ENCODE measurements at regions not wholly inside any gene's neighbourhood (a gene's known extent, or its start where the extent isn't known, plus 50 kb on each side); places are given as distances from the start of the nearest gene placed in this dataset.
A peak's percentile ranks its signal among the peaks of the same experiment; 100 is the strongest.

GRCh38 chr2:204033611-204034495 lies 97.3 kb downstream of the ICOS start:
- DNase-seq, result no peak
- H3K27me3 Mint-ChIP-seq, result no peaks in the 10 kb centered on the region
- no peak overlapping the region for H3K27ac Mint-ChIP-seq
- no peaks in the 10 kb centered on the region for H3K4me1 Mint-ChIP-seq
- peaks cover 0 to 4% of the 10 kb centered on the region in 2 donors for H3K9me3 Mint-ChIP-seq
- no peak for ATAC-seq
- no peak overlapping the region for H3K4me3 Mint-ChIP-seq

DNA sequence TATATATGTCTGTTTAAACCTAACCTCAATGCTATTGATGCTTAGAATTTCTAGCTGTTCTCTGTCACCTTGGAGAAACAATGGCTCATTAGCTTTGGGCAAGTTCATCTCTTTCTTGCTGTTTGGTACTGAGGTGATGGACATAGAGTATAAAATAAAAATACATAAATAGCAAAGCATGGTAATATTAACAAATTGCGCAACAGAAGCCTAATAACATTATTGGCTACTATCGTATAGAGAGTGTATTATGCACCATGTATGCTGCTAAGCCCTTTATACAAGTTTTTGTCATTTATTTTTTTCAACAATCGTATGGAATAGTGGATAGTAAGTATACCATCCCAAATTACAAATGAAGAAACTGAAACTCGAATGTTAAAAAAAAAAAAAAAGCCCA lies 100.1 kb downstream of the ICOS start:
- no peak overlapping the region for H3K4me3 Mint-ChIP-seq
- peaks cover 10% of the 10 kb centered on the region for H3K27me3 Mint-ChIP-seq
- H3K27ac Mint-ChIP-seq, result no peak overlapping the region
- H3K9me3 Mint-ChIP-seq, result peaks cover 0 to 4% of the 10 kb centered on the region in 2 donors
- no peaks in the 10 kb centered on the region for H3K4me1 Mint-ChIP-seq
- DNase-seq (no peak), ATAC-seq (no peak)

GRCh38 chr2:204037286-204037685 lies 100.7 kb downstream of the ICOS start:
- H3K27ac Mint-ChIP-seq, result no peak overlapping the region
- no peak for ATAC-seq
- DNase-seq, result no peak
- H3K4me1 Mint-ChIP-seq, result no peaks in the 10 kb centered on the region
- no peak overlapping the region for H3K4me3 Mint-ChIP-seq
- peaks cover 0 to 4% of the 10 kb centered on the region in 2 donors for H3K9me3 Mint-ChIP-seq
- peaks cover 10% of the 10 kb centered on the region for H3K27me3 Mint-ChIP-seq

DNA sequence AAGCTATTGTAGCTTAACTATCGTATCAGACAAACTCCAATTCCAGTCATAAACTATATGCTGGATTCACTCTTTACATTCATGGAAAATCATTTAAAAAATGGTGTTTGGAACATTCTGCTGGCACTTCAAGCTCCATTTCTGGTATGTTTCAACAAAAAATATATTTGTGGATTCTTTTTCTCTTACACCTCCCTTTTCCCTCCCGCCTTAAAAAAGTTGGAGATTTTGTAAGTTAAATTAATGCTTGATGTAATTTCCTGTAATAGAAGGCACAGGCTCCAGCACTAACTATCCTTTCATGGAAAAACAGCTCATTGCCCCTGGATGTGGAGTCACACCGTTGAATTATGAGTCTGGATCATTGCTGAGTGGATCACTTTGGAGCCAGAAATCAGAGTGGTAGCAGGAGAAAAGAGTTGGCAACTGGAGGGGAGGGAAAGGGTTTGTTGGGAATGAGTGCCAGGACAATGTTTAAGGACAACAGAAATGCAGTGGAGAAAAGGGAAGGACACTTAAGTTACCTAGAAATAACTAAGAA lies 102.8 kb downstream of the ICOS start:
- Mint-ChIP-seq H3K9me3 (peaks cover 0 to 4% of the 10 kb centered on the region in 2 donors), H3K27me3 (peaks cover 10% of the 10 kb centered on the region), H3K27ac (no peak overlapping the region), H3K4me3 (no peak overlapping the region), H3K4me1 (no peaks in the 10 kb centered on the region)
- DNase-seq (no peak), ATAC-seq (no peak)

DNA sequence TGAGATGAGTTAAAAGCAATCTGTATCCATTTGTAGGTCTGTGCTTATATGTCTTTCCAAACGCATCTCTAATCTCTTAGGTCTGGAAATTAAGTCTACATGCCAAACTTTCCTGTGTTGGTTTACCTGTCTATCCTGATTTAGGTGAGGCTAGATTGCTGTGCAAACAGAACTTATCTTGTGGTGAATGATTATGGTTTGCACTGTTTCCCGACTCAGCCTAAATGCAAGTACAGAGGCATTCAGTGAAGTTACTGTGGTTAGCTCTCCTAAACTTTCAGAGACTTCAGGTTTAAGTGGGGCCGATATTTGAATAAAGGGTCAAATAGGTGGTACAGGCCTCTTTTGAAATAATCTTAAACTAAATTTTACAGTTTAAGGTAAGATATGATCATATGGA lies 103.5 kb downstream of the ICOS start:
- Mint-ChIP-seq H3K27me3 (peaks cover 10% of the 10 kb centered on the region), H3K9me3 (peaks cover 0 to 4% of the 10 kb centered on the region in 2 donors), H3K27ac (no peak overlapping the region), H3K4me1 (peaks cover 5% of the 10 kb centered on the region), H3K4me3 (no peak overlapping the region)
- DNase-seq (no peak), ATAC-seq (no peak)

- peaks cover 10% of the 10 kb centered on the region for H3K27me3 Mint-ChIP-seq
These were observed 105.8 kb downstream of the ICOS start for GRCh38 chr2:204042401-204042800.

GRCh38 chr2:204046145-204046544 lies 109.6 kb downstream of the ICOS start:
- Mint-ChIP-seq H3K27me3 (peaks cover 7% of the 10 kb centered on the region), H3K27ac (no peak overlapping the region), H3K9me3 (peaks cover 6 to 10% of the 10 kb centered on the region in 2 donors), H3K4me3 (no peak overlapping the region), H3K4me1 (peaks cover 34% of the 10 kb centered on the region)
- ATAC-seq (no peak), DNase-seq (no peak)

More at GRCh38 chr2:204042401-204042800, 105.8 kb downstream of the ICOS start:
- ATAC-seq, result no peak
- H3K4me3 Mint-ChIP-seq, result no peak overlapping the region
- peaks cover 0 to 4% of the 10 kb centered on the region in 2 donors for H3K9me3 Mint-ChIP-seq
- no peak overlapping the region for H3K27ac Mint-ChIP-seq
- peaks cover 14% of the 10 kb centered on the region for H3K4me1 Mint-ChIP-seq
- DNase-seq, result no peak

DNA sequence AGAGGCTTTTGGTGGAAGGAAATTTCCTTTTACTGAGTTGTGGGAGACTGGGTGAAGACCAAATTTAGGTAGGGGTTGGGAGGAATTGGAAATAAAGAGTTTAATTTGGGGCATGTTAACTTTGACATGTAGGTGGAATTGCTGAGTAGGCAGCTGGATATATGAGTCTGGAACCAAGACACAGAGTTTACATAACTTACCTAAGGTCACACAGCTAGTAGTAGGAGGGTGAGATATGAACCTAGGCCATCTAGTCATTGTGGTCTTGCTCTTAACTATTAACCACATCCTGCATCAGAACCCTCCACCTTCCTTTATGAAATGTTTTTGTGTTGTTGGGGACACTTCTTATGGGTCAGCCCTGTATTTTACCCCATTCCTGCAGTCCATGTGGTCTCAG lies 113.1 kb downstream of the ICOS start:
- H3K9me3 Mint-ChIP-seq, result peaks cover 6% of the 10 kb centered on the region in 2 donors
- DNase-seq (no peak), ATAC-seq (peak; percentile 99)
- no peak overlapping the region for H3K27ac Mint-ChIP-seq
- H3K27me3 Mint-ChIP-seq, result peaks cover 20% of the 10 kb centered on the region
- H3K4me1 Mint-ChIP-seq, result peaks cover 32% of the 10 kb centered on the region
- peak overlapping the region in 1 of 2 donors; percentile 34 for H3K4me3 Mint-ChIP-seq

- Mint-ChIP-seq H3K4me1 (peaks cover 21% of the 10 kb centered on the region), H3K9me3 (peaks cover 6% of the 10 kb centered on the region in 2 donors), H3K27me3 (peaks cover 22% of the 10 kb centered on the region), H3K27ac (no peak overlapping the region), H3K4me3 (no peak overlapping the region)
- DNase-seq, result no peak
- no peak for ATAC-seq
These were observed 114.1 kb downstream of the ICOS start for GRCh38 chr2:204050681-204051080.

DNA sequence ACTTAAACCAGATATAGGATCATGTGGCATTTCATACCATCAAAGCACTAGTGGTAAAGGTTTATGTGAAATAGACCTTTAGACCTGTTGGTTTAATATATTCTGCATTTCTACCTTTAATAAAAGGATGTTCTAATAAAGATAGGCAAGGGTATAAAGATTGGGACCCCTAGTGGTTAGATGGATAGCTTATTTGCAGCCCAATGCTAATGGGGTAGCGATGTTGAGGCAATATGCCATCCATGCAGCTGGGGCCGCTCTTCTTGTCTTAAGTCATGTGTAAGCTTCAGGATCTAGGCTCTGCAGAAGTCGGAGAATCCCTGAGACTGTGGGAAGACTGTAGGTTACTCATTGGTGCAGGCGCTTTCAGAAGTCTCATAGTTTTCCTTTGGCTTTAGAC lies 114.9 kb downstream of the ICOS start:
- Mint-ChIP-seq H3K4me1 (peaks cover 20% of the 10 kb centered on the region), H3K4me3 (no peak overlapping the region), H3K27ac (no peak overlapping the region), H3K9me3 (peaks cover 6% of the 10 kb centered on the region in 2 donors), H3K27me3 (peaks cover 22% of the 10 kb centered on the region)
- ATAC-seq, result no peak
- no peak for DNase-seq

- Mint-ChIP-seq H3K27ac (no peak overlapping the region), H3K4me3 (no peak overlapping the region)
- ATAC-seq, result no peak
These were observed 115.5 kb downstream of the ICOS start for GRCh38 chr2:204051984-204052556.

DNA sequence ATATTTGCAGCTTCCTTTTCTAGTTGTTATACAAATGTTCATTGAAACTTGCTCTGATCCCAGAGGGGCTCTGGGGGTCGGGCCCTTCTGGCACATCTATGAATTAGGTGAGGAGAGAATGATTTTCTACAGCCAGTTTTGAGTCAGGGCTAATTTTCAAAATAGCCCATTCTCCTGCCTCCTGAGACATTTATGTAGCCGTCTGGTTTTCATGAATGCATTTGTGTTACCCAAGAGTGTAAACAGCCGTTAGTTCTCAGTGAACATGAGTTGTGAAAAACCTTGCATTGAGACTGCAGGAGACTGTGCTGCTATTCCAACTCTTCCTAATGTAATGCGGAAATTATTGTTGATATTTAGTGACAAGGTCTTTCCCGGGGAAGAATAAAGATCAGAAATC lies 122.5 kb downstream of the ICOS start:
- Mint-ChIP-seq H3K27ac (no peak overlapping the region), H3K9me3 (no peaks in the 10 kb centered on the region), H3K4me1 (peaks cover 8% of the 10 kb centered on the region), H3K4me3 (no peak overlapping the region), H3K27me3 (peaks cover 8% of the 10 kb centered on the region)
- ATAC-seq, result no peak
- DNase-seq, result no peak

More at GRCh38 chr2:204051984-204052556, 115.5 kb downstream of the ICOS start:
- no peak for DNase-seq
- H3K27me3 Mint-ChIP-seq, result peaks cover 22% of the 10 kb centered on the region
- peaks cover 6% of the 10 kb centered on the region in 2 donors for H3K9me3 Mint-ChIP-seq
- peaks cover 26% of the 10 kb centered on the region for H3K4me1 Mint-ChIP-seq

- Mint-ChIP-seq H3K27ac (peak overlapping the region in 1 of 2 donors; percentile 27), H3K4me1 (peaks cover 8% of the 10 kb centered on the region), H3K9me3 (peaks cover 0 to 3% of the 10 kb centered on the region in 2 donors), H3K27me3 (no peaks in the 10 kb centered on the region), H3K4me3 (no peak overlapping the region)
- DNase-seq (no peak), ATAC-seq (no peak)
These were observed 124.3 kb downstream of the ICOS start for GRCh38 chr2:204060841-204061240.

- DNase-seq, result no peak
- peaks cover 0 to 7% of the 10 kb centered on the region in 2 donors for H3K9me3 Mint-ChIP-seq
- H3K4me1 Mint-ChIP-seq, result peaks cover 8% of the 10 kb centered on the region
- no peak overlapping the region for H3K4me3 Mint-ChIP-seq
- peak overlapping the region in 1 of 2 donors; percentile 27 for H3K27ac Mint-ChIP-seq
- H3K27me3 Mint-ChIP-seq, result no peaks in the 10 kb centered on the region
- ATAC-seq, result no peak
These were observed 124.7 kb downstream of the ICOS start for GRCh38 chr2:204061241-204061640.

GRCh38 chr2:204064119-204064518 lies 127.6 kb downstream of the ICOS start:
- Mint-ChIP-seq H3K27me3 (no peaks in the 10 kb centered on the region), H3K4me1 (no peaks in the 10 kb centered on the region), H3K4me3 (no peak overlapping the region), H3K27ac (no peak overlapping the region), H3K9me3 (peaks cover 0 to 7% of the 10 kb centered on the region in 2 donors)
- no peak for DNase-seq
- ATAC-seq, result no peak

DNA sequence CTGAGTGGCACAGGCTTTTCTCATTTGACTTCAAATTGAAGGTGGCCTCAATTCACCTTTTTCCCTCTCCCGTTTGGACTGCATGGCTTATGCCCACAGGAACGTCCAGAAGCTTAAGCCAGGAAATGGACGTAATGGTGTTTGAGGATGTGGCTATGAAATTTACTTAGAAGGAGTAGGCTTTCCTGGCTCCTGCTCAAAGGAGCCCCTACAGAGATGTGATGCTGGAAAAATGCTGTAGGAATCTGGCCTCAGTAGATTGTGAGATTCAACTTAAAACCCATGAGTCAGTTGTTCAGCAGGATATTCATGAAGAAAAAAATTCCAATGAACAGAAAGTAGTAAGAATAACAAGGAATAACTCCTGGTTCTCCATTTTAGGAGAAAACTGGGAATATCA lies 129.0 kb downstream of the ICOS start:
- no peak overlapping the region for H3K27ac Mint-ChIP-seq
- ATAC-seq, result no peak
- H3K4me1 Mint-ChIP-seq, result no peaks in the 10 kb centered on the region
- DNase-seq, result no peak
- H3K27me3 Mint-ChIP-seq, result no peaks in the 10 kb centered on the region
- no peak overlapping the region for H3K4me3 Mint-ChIP-seq
- H3K9me3 Mint-ChIP-seq, result peaks cover 0 to 7% of the 10 kb centered on the region in 2 donors
